GM23338 (cell line): ENCODE measurements at regions not wholly inside any gene's neighbourhood (a gene's known extent, or its start where the extent isn't known, plus 50 kb on each side); places are given as distances from the start of the nearest gene placed in this dataset.

Experiments
- CTCF ChIP-seq, 2 experiments: fragments of 200-600 bp in 1 of 2; sonication (generic) in 1 of 2; conservative IDR thresholded peaks; 2 replicates each; pipeline versions ENCODE4 v1.5.1 to v1.6.1; 2016 to 2017; ENCODE audit warnings: antibody characterized with exemption in 2 of 2, low read depth in 2 of 2, mild to moderate bottlenecking in 2 of 2, moderate library complexity in 1 of 2
- EZH2 ChIP-seq: fragments of 200-600 bp; sonication (generic); IDR thresholded peaks from one replicate; pipeline ENCODE4 v1.8.0; 2017; ENCODE audit warnings: antibody characterized with exemption, mild to moderate bottlenecking, low read depth; ENCODE audit not compliant: unreplicated experiment
- POLR2AphosphoS5 ChIP-seq: IDR thresholded peaks from 2 replicates; pipeline ENCODE4 v1.6.1; 2016; ENCODE audit warnings: antibody characterized with exemption, low read depth

- TF ChIP-seq CTCF (conservative IDR thresholded peaks at IDR 0.05; ENCODE audit: low read depth in 2 of 2), result no peak
- TF ChIP-seq POLR2AphosphoS5, result no peak
- no peak for TF ChIP-seq EZH2
Measured at GRCh38 chr1:29864431-29865022, 628.2 kb downstream of the PTPRU start.
